Neural crest cell (in vitro differentiated cells): ENCODE measurements at regions not wholly inside any gene's neighbourhood (a gene's known extent, or its start where the extent isn't known, plus 50 kb on each side); places are given as distances from the start of the nearest gene placed in this dataset.
"Not testable (repeated sequence)": the region's sequence is repeated elsewhere in the genome, so short reads cannot be mapped to it uniquely, and the experiment has no call there.

Source experiments
- DNase-seq: peaks from one replicate; pipeline ENCODE4 v3.0.0; 2021; ENCODE audit warnings: low read depth, mixed read lengths, low spot score
- H3K27ac Mint-ChIP-seq: one replicate; pipeline ENCODE4 v1.8.0; 2021; ENCODE audit warnings: mild to moderate bottlenecking, mixed read lengths; ENCODE audit not compliant: unreplicated experiment
- H3K27me3 Mint-ChIP-seq: 2 replicates; pipeline ENCODE4 v1.8.0; 2021; ENCODE audit warnings: low read depth, mild to moderate bottlenecking, mixed read lengths
- H3K36me3 Mint-ChIP-seq: 2 replicates; pipeline ENCODE4 v1.8.0; 2021; ENCODE audit warnings: low read depth, mild to moderate bottlenecking, mixed read lengths
- H3K4me1 Mint-ChIP-seq: 2 replicates; pipeline ENCODE4 v1.8.0; 2021; ENCODE audit warnings: mixed read lengths
- H3K4me3 Mint-ChIP-seq: one replicate; pipeline ENCODE4 v1.8.0; 2021; ENCODE audit warnings: mild to moderate bottlenecking, mixed read lengths
- H3K9me3 Mint-ChIP-seq: 2 replicates; pipeline ENCODE4 v1.8.0; 2021; ENCODE audit warnings: mixed read lengths
- TF ChIP-seq, protein P1 (sequence below): fragments of 200-600 bp; sonication (generic); conservative IDR thresholded peaks from 2 replicates; pipeline ENCODE4 v1.5.0; 2021; ENCODE audit warnings: antibody characterized with exemption, mild to moderate bottlenecking

DNA sequence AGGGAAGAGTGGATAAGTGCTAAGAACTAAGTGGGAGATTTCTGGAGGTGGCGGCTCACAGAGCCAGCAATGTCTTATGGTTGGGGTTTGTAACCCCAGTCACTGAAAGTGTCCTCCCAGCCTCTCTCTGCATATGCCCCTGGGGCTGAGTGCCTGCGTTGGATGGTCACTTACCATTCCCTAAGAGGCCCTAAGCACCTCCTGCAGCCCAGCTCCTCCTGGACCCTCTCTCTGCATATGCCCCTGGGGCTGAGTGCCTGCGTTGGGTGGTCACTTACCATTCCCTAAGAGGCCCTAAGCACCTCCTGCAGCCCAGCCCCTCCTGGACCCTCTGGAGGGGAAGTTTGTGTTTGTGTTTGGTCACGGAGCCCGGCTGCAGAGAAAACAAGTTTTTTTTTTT is 425.8 kb downstream of the TMEM121 start:
- no peaks in the 10 kb centered on the region for H3K4me1 Mint-ChIP-seq
- H3K9me3 Mint-ChIP-seq: peaks cover 26% of the 10 kb centered on the region
- TF ChIP-seq, protein P1, sequence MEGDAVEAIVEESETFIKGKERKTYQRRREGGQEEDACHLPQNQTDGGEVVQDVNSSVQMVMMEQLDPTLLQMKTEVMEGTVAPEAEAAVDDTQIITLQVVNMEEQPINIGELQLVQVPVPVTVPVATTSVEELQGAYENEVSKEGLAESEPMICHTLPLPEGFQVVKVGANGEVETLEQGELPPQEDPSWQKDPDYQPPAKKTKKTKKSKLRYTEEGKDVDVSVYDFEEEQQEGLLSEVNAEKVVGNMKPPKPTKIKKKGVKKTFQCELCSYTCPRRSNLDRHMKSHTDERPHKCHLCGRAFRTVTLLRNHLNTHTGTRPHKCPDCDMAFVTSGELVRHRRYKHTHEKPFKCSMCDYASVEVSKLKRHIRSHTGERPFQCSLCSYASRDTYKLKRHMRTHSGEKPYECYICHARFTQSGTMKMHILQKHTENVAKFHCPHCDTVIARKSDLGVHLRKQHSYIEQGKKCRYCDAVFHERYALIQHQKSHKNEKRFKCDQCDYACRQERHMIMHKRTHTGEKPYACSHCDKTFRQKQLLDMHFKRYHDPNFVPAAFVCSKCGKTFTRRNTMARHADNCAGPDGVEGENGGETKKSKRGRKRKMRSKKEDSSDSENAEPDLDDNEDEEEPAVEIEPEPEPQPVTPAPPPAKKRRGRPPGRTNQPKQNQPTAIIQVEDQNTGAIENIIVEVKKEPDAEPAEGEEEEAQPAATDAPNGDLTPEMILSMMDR: no peak
- no peaks in the 10 kb centered on the region for H3K27me3 Mint-ChIP-seq
- no peak overlapping the region for H3K4me3 Mint-ChIP-seq
- H3K27ac Mint-ChIP-seq: no peak overlapping the region
- peaks cover 11% of the 10 kb centered on the region for H3K36me3 Mint-ChIP-seq
- DNase-seq: no peak

DNA sequence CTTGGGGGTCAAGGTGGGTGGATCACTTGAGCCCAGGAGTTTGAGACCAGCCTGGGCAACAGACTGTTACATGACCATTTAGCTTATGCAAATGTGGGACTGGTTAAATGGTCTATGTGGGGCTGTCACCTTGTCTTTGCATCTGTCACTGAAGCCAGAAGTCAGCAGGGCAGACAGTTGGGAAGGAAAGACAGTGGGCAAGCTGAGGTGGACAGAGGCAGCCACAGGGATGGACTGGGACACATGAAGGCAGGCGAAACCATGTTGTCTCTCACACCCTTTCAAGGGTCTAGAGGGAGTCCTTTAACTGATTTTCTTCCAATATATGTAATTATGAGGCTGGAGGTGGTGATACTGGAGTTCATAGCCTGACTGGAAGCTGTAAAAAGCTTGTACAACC is 426.4 kb downstream of the TMEM121 start:
- H3K27me3 Mint-ChIP-seq: no peaks in the 10 kb centered on the region
- no peak for DNase-seq
- H3K27ac Mint-ChIP-seq: no peak overlapping the region
- no peak overlapping the region for H3K4me3 Mint-ChIP-seq
- peaks cover 28% of the 10 kb centered on the region for H3K9me3 Mint-ChIP-seq
- H3K4me1 Mint-ChIP-seq: no peaks in the 10 kb centered on the region
- TF ChIP-seq, protein P1: no peak
- H3K36me3 Mint-ChIP-seq: peaks cover 10% of the 10 kb centered on the region

DNA sequence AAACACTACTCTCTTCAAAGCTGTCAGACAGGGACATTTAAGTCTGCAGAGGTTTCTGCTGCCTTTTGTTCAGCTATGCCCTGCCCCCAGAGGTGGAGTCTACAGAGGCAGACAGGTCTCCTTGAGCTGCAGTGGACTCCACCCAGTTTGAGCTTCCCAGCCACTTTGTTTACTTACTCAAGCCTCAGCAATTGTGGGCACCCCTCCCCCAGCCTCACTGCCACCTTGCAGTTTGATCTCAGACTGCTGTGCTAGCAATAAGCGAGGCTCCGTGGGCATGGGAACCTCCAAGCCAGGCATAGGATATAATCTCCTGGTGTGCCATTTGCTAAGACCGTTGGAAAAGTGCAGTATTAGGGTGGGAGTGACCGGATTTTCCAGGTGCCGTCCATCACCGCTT is 435.2 kb downstream of the TMEM121 start:
- not testable (repeated sequence) for H3K4me1 Mint-ChIP-seq, H3K4me3 Mint-ChIP-seq, H3K36me3 Mint-ChIP-seq, H3K27ac Mint-ChIP-seq, H3K27me3 Mint-ChIP-seq, DNase-seq
- peaks cover 15% of the 10 kb centered on the region for H3K9me3 Mint-ChIP-seq

DNA sequence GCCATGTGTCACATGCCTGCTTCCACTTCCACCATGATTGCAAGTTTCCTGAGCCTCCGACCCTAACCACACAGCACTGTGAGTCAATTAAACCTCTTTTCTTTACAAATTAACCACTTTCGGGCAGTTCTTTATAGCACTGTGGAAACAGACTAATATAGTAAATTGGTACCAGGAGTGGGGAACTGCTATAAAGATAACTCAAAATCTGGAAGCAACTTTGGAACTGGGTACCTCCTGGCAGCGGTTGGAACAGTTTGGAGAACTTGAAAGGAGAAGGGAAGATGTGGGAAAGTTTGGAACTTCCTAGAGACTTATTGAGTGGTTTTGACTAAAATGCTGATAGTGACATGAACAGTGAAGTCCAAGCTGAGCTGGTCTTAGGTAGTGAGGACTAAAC is 436.1 kb downstream of the TMEM121 start:
- H3K4me1 Mint-ChIP-seq: no peaks in the 10 kb centered on the region
- TF ChIP-seq, protein P1: no peak
- H3K27me3 Mint-ChIP-seq: no peaks in the 10 kb centered on the region
- peaks cover 17% of the 10 kb centered on the region for H3K9me3 Mint-ChIP-seq
- H3K4me3 Mint-ChIP-seq: no peak overlapping the region
- H3K27ac Mint-ChIP-seq: no peak overlapping the region
- no peak for DNase-seq
- peaks cover 3% of the 10 kb centered on the region for H3K36me3 Mint-ChIP-seq

DNA sequence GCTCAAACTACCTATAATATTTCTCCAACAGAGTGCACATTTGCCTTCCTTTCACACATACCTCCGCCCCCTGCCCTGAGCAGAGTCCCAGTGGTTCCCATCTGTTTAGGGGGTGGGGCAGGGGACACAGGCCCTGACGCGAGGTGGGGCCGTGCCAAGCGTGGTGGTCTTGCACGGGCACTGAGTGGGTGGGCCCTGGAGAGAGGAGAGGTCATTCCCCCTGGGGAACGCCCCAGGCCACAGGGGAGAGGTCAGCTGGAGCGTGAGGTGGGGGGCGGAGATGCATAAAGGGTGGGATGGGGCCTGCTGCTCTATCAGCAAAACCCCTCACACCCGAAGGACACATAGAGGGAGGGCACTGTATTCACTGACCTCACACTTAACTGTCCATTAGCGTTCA is 441.9 kb downstream of the TMEM121 start:
- no peak overlapping the region for H3K27ac Mint-ChIP-seq
- TF ChIP-seq, protein P1: no peak
- DNase-seq: no peak
- H3K27me3 Mint-ChIP-seq: no peaks in the 10 kb centered on the region
- H3K36me3 Mint-ChIP-seq: peaks cover 10% of the 10 kb centered on the region
- no peak overlapping the region for H3K4me3 Mint-ChIP-seq
- H3K9me3 Mint-ChIP-seq: peaks cover 33% of the 10 kb centered on the region
- no peaks in the 10 kb centered on the region for H3K4me1 Mint-ChIP-seq

DNA sequence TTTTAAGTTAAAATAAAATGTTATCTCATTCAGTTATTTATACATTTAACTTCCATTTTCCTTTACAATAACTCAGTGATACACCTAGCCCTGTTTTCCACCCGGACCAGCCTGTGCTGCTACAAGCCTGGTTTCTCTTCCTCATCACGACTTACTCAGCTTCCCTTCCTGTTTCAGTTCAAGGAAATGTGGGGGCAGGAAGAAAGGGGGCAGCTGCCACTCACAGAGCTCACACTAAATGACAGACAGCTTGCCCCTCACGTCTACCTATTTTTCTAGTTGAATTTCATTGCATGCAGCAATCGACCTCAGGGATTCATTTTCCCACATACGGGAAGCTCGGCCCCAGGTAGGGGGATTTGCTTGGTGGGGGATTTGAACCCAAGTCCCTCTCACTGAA is 442.6 kb downstream of the TMEM121 start:
- H3K9me3 Mint-ChIP-seq: peaks cover 28% of the 10 kb centered on the region
- H3K4me3 Mint-ChIP-seq, H3K27ac Mint-ChIP-seq, H3K4me1 Mint-ChIP-seq, H3K36me3 Mint-ChIP-seq, DNase-seq, H3K27me3 Mint-ChIP-seq: not testable (repeated sequence)

DNA sequence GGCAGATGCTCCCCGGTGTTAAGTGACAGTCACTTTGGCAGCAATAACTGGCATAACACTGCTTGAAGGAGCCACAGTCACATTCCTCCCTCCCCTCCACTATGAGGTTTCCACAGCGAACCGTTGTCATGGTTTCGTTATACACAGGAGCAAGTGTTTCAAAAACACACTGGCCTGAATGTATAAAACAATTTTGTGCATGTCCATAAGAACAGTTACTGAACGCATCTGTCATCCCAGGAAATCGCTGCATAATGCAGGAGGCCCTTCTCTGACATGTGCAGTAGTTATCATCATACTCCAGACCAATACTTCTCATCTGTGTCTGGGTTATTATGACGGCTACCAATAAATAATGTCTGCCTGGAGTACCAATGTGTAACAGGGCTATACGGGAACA is 444.4 kb downstream of the TMEM121 start:
- peaks cover 14% of the 10 kb centered on the region for H3K36me3 Mint-ChIP-seq
- H3K9me3 Mint-ChIP-seq: peaks cover 29% of the 10 kb centered on the region

More for the DNA sequence above, 444.4 kb downstream of the TMEM121 start:
- not testable (repeated sequence) for DNase-seq, H3K27ac Mint-ChIP-seq, H3K4me3 Mint-ChIP-seq, H3K4me1 Mint-ChIP-seq, H3K27me3 Mint-ChIP-seq
